ENCODE measurements at regions not wholly inside any gene's neighbourhood (a gene's known extent, or its start where the extent isn't known, plus 50 kb on each side); places are given as distances from the start of the nearest gene placed in this dataset.

DNA sequence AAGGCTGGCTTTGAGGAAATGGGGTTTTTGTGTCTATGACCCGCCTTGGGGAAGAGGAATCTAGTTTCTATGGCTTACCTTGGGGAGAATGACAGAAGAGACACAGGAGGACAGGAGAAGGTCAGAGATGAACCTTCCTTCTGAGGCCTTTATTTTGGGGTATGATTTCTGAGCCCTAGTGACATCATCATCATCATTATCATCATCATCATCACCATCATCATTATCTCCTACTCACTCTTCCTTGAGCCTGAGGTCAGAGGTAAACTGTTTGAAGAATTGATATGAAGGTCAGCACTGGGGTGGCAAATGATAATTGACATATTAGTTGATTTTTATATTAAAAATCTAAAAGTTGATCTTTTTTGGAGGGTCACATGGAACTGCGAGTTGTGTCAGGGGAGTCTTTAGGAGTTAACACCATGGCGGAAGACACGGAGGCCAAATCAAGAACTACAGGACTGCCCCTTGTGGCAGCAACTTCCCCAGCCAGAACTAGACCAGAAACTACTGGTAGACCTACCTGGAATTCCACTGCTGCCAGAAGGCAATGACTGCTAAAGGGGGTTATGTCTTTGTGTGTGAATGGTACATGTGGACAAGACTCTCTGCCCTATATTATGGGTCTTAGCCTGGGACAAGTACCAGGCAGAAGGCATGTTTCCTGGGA is 49.8 kb upstream of the WLS start:
- no peak for DNase-seq
- TF ChIP-seq, protein P1, sequence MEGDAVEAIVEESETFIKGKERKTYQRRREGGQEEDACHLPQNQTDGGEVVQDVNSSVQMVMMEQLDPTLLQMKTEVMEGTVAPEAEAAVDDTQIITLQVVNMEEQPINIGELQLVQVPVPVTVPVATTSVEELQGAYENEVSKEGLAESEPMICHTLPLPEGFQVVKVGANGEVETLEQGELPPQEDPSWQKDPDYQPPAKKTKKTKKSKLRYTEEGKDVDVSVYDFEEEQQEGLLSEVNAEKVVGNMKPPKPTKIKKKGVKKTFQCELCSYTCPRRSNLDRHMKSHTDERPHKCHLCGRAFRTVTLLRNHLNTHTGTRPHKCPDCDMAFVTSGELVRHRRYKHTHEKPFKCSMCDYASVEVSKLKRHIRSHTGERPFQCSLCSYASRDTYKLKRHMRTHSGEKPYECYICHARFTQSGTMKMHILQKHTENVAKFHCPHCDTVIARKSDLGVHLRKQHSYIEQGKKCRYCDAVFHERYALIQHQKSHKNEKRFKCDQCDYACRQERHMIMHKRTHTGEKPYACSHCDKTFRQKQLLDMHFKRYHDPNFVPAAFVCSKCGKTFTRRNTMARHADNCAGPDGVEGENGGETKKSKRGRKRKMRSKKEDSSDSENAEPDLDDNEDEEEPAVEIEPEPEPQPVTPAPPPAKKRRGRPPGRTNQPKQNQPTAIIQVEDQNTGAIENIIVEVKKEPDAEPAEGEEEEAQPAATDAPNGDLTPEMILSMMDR (IDR thresholded peaks at IDR 0.05) = no peak
- H3K4me3 ChIP-seq = no peak overlapping the region
- H3K27ac ChIP-seq = no peak overlapping the region
- H3K4me1 ChIP-seq = no peaks in the 10 kb centered on the region
- intact Hi-C loops (cut with DNase I) = no loop called here
- H3K36me3 ChIP-seq = no peaks in the 10 kb centered on the region
- no peak for ATAC-seq
- no peaks in the 10 kb centered on the region for H3K9me3 ChIP-seq
- H3K27me3 ChIP-seq (ENCODE audit: low read depth) = no peaks in the 10 kb centered on the region

Measured in lower lobe of right lung (tissue), 2 donors.